Type B pancreatic cell (in vitro differentiated cells): ENCODE measurements at regions not wholly inside any gene's neighbourhood (a gene's known extent, or its start where the extent isn't known, plus 50 kb on each side); places are given as distances from the start of the nearest gene placed in this dataset.

Experiments used
- DNase-seq: peaks from one replicate; pipeline ENCODE4 v3.0.0; 2021; ENCODE audit warnings: mixed read lengths; ENCODE audit not compliant: unreplicated experiment; ENCODE audit errors: extremely low spot score
- H3K27ac Mint-ChIP-seq: 2 replicates; pipeline ENCODE4 v1.8.0; 2021; ENCODE audit warnings: mild to moderate bottlenecking, mixed read lengths
- H3K27me3 Mint-ChIP-seq: 2 replicates; pipeline ENCODE4 v1.8.0; 2021; ENCODE audit warnings: mixed read lengths
- H3K36me3 Mint-ChIP-seq: 2 replicates; pipeline ENCODE4 v1.8.0; 2021; ENCODE audit warnings: mixed read lengths
- H3K4me1 Mint-ChIP-seq: one replicate; pipeline ENCODE4 v1.8.0; 2021; ENCODE audit warnings: mixed read lengths; ENCODE audit not compliant: unreplicated experiment
- H3K4me3 Mint-ChIP-seq: 2 replicates; pipeline ENCODE4 v1.8.0; 2021; ENCODE audit warnings: mild to moderate bottlenecking, mixed read lengths
- H3K9me3 Mint-ChIP-seq: 2 replicates; pipeline ENCODE4 v1.8.0; 2021; ENCODE audit warnings: mixed read lengths
- CTCF ChIP-seq: fragments of 200-600 bp; sonication (generic); conservative IDR thresholded peaks from 2 replicates; pipeline ENCODE4 v1.5.0; 2021; ENCODE audit warnings: antibody characterized with exemption, mild to moderate bottlenecking

GRCh38 chr1:81459043-81459442, 341.7 kb upstream of the ADGRL2 start:
- Mint-ChIP-seq H3K9me3 (no peaks in the 10 kb centered on the region), H3K27ac (no peak overlapping the region), H3K36me3 (no peaks in the 10 kb centered on the region), H3K4me1 (peaks cover 16% of the 10 kb centered on the region), H3K4me3 (no peak overlapping the region), H3K27me3 (peaks cover 5% of the 10 kb centered on the region)
- TF ChIP-seq CTCF: no peak
- no peak for DNase-seq

GRCh38 chr1:81458186-81458585, 342.5 kb upstream of the ADGRL2 start:
- DNase-seq: no peak
- no peaks in the 10 kb centered on the region for H3K9me3 Mint-ChIP-seq
- H3K27ac Mint-ChIP-seq: no peak overlapping the region
- H3K4me1 Mint-ChIP-seq: peaks cover 13% of the 10 kb centered on the region
- no peak overlapping the region for H3K4me3 Mint-ChIP-seq
- H3K27me3 Mint-ChIP-seq: peaks cover 3% of the 10 kb centered on the region
- TF ChIP-seq CTCF: no peak
- H3K36me3 Mint-ChIP-seq: no peaks in the 10 kb centered on the region

- no peak for DNase-seq
- H3K4me1 Mint-ChIP-seq: peaks cover 10% of the 10 kb centered on the region
- TF ChIP-seq CTCF: no peak
- peaks cover 8% of the 10 kb centered on the region for H3K27me3 Mint-ChIP-seq
- no peak overlapping the region for H3K4me3 Mint-ChIP-seq
- H3K9me3 Mint-ChIP-seq: no peaks in the 10 kb centered on the region
- no peak overlapping the region for H3K27ac Mint-ChIP-seq
- H3K36me3 Mint-ChIP-seq: no peaks in the 10 kb centered on the region
Measured at GRCh38 chr1:81455481-81455880, 345.3 kb upstream of the ADGRL2 start.

- no peak overlapping the region for H3K27ac Mint-ChIP-seq
- TF ChIP-seq CTCF: no peak
- DNase-seq: no peak
Measured at GRCh38 chr1:81453971-81454370, 346.8 kb upstream of the ADGRL2 start.

GRCh38 chr1:81453367-81453703, 347.4 kb upstream of the ADGRL2 start:
- no peaks in the 10 kb centered on the region for H3K36me3 Mint-ChIP-seq
- H3K27ac Mint-ChIP-seq: no peak overlapping the region
- peaks cover 9% of the 10 kb centered on the region for H3K4me1 Mint-ChIP-seq
- no peak for DNase-seq
- peaks cover 8% of the 10 kb centered on the region for H3K27me3 Mint-ChIP-seq
- no peaks in the 10 kb centered on the region for H3K9me3 Mint-ChIP-seq
- TF ChIP-seq CTCF: no peak
- H3K4me3 Mint-ChIP-seq: no peak overlapping the region

More at GRCh38 chr1:81453971-81454370, 346.8 kb upstream of the ADGRL2 start:
- H3K36me3 Mint-ChIP-seq: no peaks in the 10 kb centered on the region
- H3K4me3 Mint-ChIP-seq: no peak overlapping the region
- no peaks in the 10 kb centered on the region for H3K9me3 Mint-ChIP-seq
- peaks cover 8% of the 10 kb centered on the region for H3K27me3 Mint-ChIP-seq
- peaks cover 9% of the 10 kb centered on the region for H3K4me1 Mint-ChIP-seq

GRCh38 chr1:81452693-81453366, 347.9 kb upstream of the ADGRL2 start:
- H3K27me3 Mint-ChIP-seq: peaks cover 8% of the 10 kb centered on the region
- no peak overlapping the region for H3K4me3 Mint-ChIP-seq
- H3K4me1 Mint-ChIP-seq: peaks cover 9% of the 10 kb centered on the region
- no peak for DNase-seq
- H3K9me3 Mint-ChIP-seq: no peaks in the 10 kb centered on the region
- TF ChIP-seq CTCF: no peak
- no peak overlapping the region for H3K27ac Mint-ChIP-seq
- no peaks in the 10 kb centered on the region for H3K36me3 Mint-ChIP-seq
